GM19463 (cell line): ENCODE measurements at regions not wholly inside any gene's neighbourhood (a gene's known extent, or its start where the extent isn't known, plus 50 kb on each side); places are given as distances from the start of the nearest gene placed in this dataset.
A peak's percentile ranks its signal among the peaks of the same experiment; 100 is the strongest.
"Not testable (repeated sequence)": the region's sequence is repeated elsewhere in the genome, so short reads cannot be mapped to it uniquely, and the experiment has no call there.

Experiments
- ATAC-seq: cut with Tn5 transposase; IDR thresholded peaks from one replicate; pipeline ENCODE4 v1.9.1; 2021; ENCODE audit warnings: mild to moderate bottlenecking, moderate library complexity; ENCODE audit not compliant: unreplicated experiment

- ATAC-seq: no peak
Measured at GRCh38 chr13:103525530-103525929, 459.3 kb upstream of the SLC10A2 start.

DNA sequence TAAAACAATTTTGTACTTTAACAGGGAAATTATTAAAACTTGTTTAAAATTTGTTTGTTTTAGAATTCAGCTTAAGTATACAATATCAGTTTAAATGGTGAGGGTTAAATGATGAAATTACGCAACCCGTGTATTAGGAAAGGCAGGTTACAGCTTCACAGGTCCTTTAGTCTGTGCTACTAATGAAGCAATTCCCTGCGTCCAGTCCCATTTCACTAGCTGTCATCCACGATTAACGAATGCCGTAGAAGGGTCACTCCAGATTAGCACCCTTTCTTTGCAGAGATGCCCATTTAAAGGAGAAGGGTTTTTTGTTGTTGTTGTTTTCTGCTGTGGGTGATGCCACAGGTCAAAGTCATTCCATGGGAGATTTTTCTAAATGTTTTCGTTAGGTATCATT, 457.6 kb upstream of the SLC10A2 start:
- no peak for ATAC-seq

DNA sequence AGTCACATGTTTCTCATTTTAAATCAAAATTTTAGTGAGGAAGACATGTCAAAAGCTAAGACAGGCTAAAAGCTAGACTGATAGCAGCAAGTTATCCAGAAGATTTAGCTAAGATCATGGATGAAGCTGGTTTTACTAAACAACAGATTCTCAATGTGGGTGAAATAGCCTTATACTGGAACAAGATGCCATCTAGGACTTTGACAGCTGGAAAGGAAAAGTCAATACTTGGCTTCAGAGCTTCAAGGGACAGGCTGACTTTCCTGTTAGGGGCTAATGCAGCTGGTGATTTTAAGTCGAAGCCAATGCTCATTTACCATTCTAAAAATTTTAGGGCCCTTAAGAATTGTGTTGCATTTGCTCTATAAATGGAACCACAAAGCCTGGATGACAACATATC, 455.3 kb upstream of the SLC10A2 start:
- ATAC-seq: no peak

- no peak for ATAC-seq
Measured at GRCh38 chr13:103517768-103518102, 451.5 kb upstream of the SLC10A2 start.

GRCh38 chr13:103517066-103517767, 451.0 kb upstream of the SLC10A2 start:
- ATAC-seq: peak; percentile 84

DNA sequence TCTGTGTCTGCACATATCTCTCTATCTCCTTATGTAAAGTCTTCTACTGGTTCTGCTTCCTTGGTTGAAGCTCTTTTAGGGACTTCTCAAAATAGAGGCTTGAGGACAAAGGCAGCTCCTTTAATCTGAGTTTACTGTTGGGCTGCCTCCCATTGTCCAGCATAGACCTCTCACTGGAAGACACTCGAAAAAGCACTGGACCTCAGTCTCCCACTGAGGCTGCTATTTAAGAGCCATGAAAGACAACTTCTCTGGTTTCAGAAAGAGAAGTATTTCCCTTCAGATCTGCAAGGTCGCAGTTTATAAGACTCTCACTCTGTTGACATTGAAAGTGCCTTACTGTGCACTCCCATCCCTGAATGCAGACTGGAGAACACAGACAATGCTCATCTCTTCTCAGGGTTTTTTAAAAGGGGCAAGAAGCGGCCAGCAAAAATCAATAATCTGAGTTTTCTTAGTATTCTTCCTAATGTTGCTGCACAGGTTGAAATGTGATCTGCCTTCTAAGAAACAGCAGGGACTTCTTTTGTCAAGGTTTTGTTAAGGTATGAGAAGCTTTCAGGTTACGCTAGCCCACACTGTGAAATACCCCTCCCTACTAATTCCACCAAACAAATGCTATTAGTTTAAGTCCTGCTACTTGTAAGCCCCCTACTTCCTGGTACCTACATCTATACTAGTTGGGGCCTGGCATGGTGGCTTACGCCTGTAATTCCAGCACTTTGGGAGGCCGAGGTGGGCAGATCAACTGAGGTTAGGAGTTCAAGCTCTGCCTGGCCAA, 450.0 kb upstream of the SLC10A2 start:
- no peak for ATAC-seq

GRCh38 chr13:103515410-103515809, 449.2 kb upstream of the SLC10A2 start:
- no peak for ATAC-seq

DNA sequence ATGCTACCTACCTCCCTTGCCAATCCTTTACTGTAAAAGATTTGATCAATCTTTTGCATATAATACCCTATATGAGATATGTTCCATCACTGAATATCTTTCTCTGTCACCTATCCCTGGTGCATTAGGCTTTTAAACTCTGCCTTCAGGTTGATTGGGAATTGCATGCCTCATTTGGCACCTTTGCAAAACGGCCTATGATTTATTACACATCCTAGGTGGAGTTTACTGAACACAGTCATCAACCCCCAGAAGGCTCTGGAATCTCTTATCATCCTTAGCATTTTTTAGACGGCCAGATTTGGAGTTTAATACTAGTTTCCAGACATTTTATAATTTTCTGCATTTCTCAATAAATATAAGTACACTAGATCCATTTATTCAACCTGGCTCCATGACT, 448.4 kb upstream of the SLC10A2 start:
- ATAC-seq: no peak

GRCh38 chr13:103514188-103514587, 448.0 kb upstream of the SLC10A2 start:
- no peak for ATAC-seq

DNA sequence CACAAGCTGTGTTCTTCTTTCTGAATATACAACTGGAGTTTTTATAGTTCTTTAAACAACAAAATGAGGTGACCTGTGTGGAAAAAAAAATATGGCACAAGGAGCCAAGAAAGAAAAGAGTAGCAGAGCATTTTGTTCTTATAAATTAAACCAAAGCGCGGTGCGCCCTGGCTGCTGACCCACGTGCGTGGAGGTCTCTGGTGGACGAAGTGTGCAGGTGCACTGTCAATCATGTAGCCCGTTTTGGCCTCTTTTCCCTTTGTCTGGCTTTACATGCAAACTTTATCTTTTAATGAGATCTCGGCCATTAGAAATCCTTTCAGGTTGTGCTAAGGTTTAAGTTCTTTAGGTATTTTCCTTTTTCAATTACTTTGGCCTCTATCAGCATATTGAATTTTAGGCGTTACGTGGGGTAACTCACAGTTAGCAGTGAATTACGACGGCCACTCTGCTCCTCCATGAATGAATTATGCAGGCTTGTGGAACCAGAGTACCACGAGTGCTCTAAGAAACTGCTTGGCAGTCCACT, 443.9 kb upstream of the SLC10A2 start:
- ATAC-seq: no peak

GRCh38 chr13:103497404-103497803, 431.2 kb upstream of the SLC10A2 start:
- no peak for ATAC-seq

DNA sequence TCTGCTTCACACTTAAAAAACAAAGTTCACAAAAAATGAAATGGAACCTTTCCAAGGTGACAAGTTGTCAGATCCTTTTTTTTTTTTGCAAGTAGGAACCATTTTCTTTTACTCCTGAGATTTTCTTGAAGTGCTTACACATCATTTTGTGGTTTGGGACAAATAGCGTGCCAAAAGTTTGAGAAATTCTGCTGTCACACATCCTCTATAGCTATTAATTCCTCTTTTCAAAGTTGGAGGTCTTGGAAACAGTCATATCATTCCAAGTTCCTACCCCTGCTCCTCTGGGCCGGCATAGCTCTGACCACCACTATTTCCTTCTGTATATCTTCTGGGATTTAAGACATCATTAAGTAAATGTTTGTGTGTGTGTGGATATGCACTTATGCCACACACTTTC, 421.6 kb upstream of the SLC10A2 start:
- no peak for ATAC-seq

- no peak for ATAC-seq
Measured at GRCh38 chr13:103473081-103473480, 406.9 kb upstream of the SLC10A2 start.

- no peak for ATAC-seq
Measured at GRCh38 chr13:103471896-103472295, 405.7 kb upstream of the SLC10A2 start.

DNA sequence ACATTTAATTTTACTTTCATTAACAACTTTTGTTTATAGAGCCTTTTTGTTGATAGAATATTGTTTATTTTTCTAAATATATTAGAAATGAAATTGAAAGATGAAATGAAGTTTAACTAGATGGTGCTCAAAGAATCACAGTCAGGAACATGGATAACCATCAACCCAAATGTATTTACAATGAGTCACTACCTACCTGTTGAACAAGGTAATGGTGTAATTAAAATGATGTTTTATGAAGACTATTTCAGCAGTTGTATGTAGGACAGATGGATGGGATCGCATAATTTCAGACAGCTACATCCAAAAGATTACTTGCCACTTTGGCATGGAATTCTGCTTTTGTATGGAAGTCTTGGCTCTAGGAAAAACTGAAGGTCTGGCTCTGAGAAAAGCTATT, 403.6 kb upstream of the SLC10A2 start:
- ATAC-seq: no peak

DNA sequence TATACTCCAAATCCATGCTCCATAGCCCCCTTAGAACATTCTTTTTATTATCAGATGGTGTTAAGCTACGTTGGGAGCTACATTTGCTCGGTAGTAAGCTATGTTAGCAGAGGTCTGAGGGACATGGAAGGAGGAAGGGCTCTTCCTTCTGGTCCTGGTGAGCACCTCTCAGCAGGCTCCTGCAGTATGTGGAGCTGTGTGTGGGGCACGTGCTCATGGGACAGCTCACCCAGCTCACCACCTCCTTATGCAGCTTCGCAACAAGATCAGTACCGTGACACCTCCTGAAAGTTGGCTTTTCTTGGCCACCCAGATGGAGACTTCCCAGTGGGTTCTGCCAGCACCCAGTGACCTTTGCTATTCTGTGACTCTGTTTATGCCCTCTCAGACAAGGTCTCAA, 400.5 kb upstream of the SLC10A2 start:
- ATAC-seq: no peak

DNA sequence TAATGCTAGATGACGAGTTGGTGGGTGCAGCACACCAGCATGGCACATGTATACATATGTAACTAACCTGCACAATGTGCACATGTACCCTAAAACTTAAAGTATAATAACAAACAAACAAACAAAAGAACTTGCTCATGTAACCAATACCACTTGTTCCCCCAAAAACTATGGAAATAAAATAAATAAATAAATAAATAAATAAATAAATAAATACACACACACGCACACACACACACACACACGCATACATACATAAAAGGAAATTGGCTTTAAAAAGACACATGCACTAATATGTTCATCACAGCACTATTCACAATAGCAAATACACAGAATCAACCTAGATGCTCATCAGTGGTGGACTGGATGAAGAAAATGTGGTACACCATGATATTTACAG, 394.0 kb upstream of the SLC10A2 start:
- ATAC-seq: not testable (repeated sequence)

DNA sequence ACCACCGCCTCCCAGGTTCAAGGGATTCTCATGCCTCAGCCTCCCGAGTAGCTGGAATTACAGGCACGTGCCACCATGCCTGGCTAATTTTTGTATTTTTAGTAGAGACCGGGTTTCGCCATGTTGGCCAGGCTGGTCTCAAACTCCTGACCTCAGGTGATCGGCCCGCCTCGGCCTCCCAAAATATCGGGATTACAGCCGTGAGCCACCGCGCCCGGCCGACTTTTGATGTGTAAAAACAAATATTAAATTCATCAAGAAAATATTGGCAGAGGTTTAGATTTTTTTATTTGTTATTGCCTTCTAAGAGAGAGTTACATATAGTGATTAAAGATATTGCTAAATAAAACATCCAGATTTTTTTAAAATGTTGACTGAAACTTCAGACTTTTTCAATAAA, 390.8 kb upstream of the SLC10A2 start:
- not testable (repeated sequence) for ATAC-seq

DNA sequence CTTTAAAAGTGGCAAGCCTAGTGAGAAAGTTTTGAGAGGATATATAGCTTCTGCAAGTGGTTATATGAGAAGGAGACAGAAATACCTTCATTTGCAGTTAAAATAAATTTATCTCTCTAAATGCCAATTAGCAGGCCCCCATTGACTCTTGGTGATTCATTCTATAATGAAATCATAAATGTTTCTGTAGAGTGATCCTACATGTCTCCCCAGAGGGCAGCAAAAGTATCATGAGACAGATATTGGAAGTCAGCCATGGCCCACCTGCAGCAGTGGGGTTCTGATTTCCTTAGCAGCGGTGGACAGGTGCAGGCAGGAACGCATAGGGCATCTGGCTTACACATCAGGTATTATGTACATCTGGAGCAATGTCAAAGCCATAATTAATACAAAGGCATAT, 385.4 kb upstream of the SLC10A2 start:
- ATAC-seq: no peak

- ATAC-seq: no peak
Measured at GRCh38 chr13:103443604-103444003, 377.4 kb upstream of the SLC10A2 start.

- no peak for ATAC-seq
Measured at GRCh38 chr13:103437651-103438050, 371.4 kb upstream of the SLC10A2 start.

DNA sequence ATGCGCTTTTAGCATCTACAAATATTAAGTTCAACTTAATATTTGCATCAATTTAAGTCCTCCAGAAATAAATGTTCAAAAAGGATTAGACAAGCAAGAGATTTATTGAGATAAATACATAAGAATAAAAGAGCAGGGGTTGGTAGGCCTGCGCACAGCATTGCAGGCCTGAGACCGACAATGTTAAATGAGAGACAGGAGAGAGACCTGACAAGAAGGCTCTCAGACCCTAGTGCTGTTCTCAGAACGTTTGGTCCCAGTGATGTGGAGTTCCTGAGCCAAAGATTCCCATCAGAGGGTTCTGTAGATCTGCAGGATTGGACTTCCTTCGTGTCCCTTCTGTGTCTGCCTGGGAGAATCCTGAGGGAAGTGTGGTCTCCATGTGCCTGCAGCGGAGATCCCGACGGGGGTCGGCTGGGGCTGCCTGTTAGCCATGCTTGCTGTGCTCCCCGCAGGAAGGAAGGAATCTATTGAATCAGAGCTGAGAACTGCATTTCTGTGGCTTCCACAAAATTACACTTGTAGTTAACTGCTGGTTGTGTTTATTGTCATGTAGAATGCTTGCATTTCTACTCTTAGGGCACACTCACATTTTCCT, 369.9 kb upstream of the SLC10A2 start:
- no peak for ATAC-seq
